NB4 (cell line): ENCODE measurements at regions not wholly inside any gene's neighbourhood (a gene's known extent, or its start where the extent isn't known, plus 50 kb on each side); places are given as distances from the start of the nearest gene placed in this dataset.

Experiments used
- POLR2A ChIP-seq: IDR thresholded peaks from 2 replicates; pipeline ENCODE4 v1.6.1; 2011; ENCODE audit warnings: mild to moderate bottlenecking; ENCODE audit not compliant: insufficient read length; ENCODE audit errors: extremely low read depth
- TF ChIP-seq, protein P1 (sequence below): IDR thresholded peaks from one replicate; pipeline ENCODE4 v1.5.1; 2012; ENCODE audit warnings: low read depth, low read length
- TF ChIP-seq, protein P2 (sequence below): IDR thresholded peaks from 2 replicates; pipeline ENCODE4 v1.6.1; 2011; ENCODE audit warnings: low read depth, low read length

DNA sequence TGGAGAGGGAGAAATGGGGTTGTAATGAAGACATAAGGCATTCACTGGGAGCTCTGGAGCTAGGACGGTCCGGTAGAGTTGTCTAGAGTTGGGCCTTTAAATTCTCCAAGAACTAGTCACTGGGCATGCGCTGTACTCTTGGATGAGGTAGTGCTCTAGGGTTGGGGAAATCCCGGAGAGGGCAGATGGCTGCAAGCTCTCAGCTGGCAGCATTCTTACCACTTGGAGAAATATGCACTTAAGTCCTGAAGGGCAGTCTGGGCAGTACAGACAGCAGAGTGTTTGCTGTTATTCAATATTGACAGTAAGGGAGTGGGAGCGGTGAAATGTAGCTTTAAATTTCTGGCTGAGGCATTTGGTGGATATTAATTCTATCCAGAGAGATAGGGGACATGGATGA lies 214.6 kb downstream of the RDH14 start:
- TF ChIP-seq, protein P1, sequence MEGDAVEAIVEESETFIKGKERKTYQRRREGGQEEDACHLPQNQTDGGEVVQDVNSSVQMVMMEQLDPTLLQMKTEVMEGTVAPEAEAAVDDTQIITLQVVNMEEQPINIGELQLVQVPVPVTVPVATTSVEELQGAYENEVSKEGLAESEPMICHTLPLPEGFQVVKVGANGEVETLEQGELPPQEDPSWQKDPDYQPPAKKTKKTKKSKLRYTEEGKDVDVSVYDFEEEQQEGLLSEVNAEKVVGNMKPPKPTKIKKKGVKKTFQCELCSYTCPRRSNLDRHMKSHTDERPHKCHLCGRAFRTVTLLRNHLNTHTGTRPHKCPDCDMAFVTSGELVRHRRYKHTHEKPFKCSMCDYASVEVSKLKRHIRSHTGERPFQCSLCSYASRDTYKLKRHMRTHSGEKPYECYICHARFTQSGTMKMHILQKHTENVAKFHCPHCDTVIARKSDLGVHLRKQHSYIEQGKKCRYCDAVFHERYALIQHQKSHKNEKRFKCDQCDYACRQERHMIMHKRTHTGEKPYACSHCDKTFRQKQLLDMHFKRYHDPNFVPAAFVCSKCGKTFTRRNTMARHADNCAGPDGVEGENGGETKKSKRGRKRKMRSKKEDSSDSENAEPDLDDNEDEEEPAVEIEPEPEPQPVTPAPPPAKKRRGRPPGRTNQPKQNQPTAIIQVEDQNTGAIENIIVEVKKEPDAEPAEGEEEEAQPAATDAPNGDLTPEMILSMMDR: no peak
- TF ChIP-seq POLR2A: no peak
- TF ChIP-seq, protein P2, sequence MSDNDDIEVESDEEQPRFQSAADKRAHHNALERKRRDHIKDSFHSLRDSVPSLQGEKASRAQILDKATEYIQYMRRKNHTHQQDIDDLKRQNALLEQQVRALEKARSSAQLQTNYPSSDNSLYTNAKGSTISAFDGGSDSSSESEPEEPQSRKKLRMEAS: no peak
